ENCODE measurements at regions not wholly inside any gene's neighbourhood (a gene's known extent, or its start where the extent isn't known, plus 50 kb on each side); places are given as distances from the start of the nearest gene placed in this dataset.

GRCh38 chr13:106990594-106990993 lies 422.7 kb upstream of the ARGLU1 start:
- Mint-ChIP-seq H3K4me3 (no peak overlapping the region), H3K27me3 (no peaks in the 10 kb centered on the region), H3K9me3 (peaks cover 4% of the 10 kb centered on the region), H3K27ac (no peak overlapping the region), H3K36me3 (no peaks in the 10 kb centered on the region), H3K4me1 (ENCODE audit: low read depth) (no peaks in the 10 kb centered on the region)
- intact Hi-C loops (cut with micrococcal nuclease) = no loop called here
- DNase-seq = no peak
- ChIA-PET CTCF (no interaction called here), POLR2A (no interaction called here)

DNA sequence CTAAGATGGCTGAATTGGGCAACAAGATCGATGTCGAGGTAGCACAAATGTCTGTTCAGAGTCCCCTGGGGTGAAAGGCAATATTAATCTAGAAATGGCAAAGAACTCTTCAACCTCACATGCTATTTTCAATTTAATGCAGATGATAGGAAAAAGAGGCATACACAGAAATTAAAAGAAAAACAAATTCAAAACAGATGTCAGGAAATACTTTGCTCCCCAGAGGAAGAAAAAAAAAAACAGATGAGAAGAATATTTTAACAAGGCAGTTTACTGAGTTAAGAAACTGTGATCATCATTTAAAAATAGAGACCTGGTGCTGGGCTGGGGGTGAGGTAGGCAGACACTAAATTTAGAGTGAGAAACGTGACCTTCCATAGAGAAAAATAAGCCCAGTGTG lies 421.9 kb upstream of the ARGLU1 start:
- ChIA-PET POLR2A (no interaction called here), CTCF (no interaction called here)
- intact Hi-C loops (cut with micrococcal nuclease) = no loop called here
- Mint-ChIP-seq H3K4me3 (no peak overlapping the region), H3K27me3 (no peaks in the 10 kb centered on the region), H3K4me1 (ENCODE audit: low read depth) (no peaks in the 10 kb centered on the region), H3K36me3 (no peaks in the 10 kb centered on the region), H3K27ac (no peak overlapping the region), H3K9me3 (peaks cover 4% of the 10 kb centered on the region)
- DNase-seq = no peak

DNA sequence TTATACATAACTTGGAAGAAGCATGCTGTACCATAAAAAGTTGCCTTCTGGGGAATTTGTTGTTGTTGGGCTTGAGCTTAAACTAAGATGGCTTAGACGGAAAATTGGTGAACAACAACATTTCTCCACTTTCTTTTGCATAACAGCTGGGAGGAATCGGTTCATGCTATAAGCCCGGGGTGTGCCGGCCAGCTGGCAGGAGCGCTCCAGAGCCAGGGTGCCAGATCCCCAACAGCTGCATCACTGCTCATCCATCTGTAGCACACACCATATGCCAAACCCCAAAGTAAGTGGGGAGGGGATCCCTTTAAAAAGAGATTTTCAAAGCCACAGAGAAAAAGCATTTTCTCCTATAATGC lies 419.5 kb upstream of the ARGLU1 start:
- Mint-ChIP-seq H3K27me3 (no peaks in the 10 kb centered on the region), H3K27ac (no peak overlapping the region), H3K9me3 (no peaks in the 10 kb centered on the region), H3K4me1 (ENCODE audit: low read depth) (no peaks in the 10 kb centered on the region), H3K4me3 (no peak overlapping the region), H3K36me3 (no peaks in the 10 kb centered on the region)
- ChIA-PET POLR2A (no interaction called here), CTCF (no interaction called here)
- DNase-seq = no peak
- intact Hi-C loops (cut with micrococcal nuclease) = no loop called here

DNA sequence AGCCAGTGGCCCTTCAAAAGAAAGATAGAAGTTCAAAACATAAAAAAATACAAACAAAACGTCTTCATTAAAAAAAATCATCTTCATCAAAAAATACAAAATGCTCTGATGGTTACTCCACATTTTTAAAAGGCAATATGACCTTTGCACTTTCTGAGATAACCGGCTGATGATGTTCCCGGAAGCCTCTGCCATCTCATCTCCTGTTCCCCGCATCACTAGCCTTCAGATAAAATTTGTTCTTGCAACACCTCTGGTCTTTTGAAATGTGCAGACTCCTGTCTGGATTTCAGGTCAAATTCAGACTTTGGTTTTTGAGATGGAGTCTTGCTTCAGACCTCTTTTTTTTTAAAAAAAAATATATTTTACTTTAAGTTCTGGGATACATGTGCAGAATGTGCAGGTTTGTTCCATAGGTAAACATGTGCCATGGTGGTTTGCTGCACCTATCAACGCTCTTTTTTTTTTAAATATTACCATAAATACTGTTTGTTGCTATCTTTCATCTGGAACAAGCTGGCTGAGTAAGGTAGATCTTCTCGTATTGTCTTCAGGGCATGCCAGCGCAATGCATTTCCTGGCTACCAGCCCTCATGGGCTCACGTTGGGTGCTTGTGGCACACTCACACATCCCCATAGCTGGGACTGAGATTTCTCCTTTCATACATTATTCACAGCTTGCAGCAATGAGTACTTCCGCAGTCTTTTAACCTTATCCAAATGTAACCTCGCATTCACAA lies 418.9 kb upstream of the ARGLU1 start:
- no peak for DNase-seq
- H3K9me3 Mint-ChIP-seq = no peaks in the 10 kb centered on the region
- ChIA-PET POLR2A (no interaction called here), CTCF (no interaction called here)
- no peaks in the 10 kb centered on the region for H3K4me1 Mint-ChIP-seq (ENCODE audit: low read depth)
- H3K27ac Mint-ChIP-seq = no peak overlapping the region
- no peaks in the 10 kb centered on the region for H3K36me3 Mint-ChIP-seq
- no peak overlapping the region for H3K4me3 Mint-ChIP-seq
- intact Hi-C loops (cut with micrococcal nuclease) = no loop called here
- H3K27me3 Mint-ChIP-seq = no peaks in the 10 kb centered on the region

GRCh38 chr13:106986033-106986484 lies 418.1 kb upstream of the ARGLU1 start:
- intact Hi-C loops (cut with micrococcal nuclease) = no loop called here
- Mint-ChIP-seq H3K9me3 (no peaks in the 10 kb centered on the region), H3K4me3 (no peak overlapping the region), H3K36me3 (no peaks in the 10 kb centered on the region), H3K4me1 (ENCODE audit: low read depth) (no peaks in the 10 kb centered on the region), H3K27ac (no peak overlapping the region), H3K27me3 (no peaks in the 10 kb centered on the region)
- ChIA-PET POLR2A (no interaction called here), CTCF (no interaction called here)
- no peak for DNase-seq

GRCh38 chr13:106985481-106985880 lies 417.5 kb upstream of the ARGLU1 start:
- no peak overlapping the region for H3K4me3 Mint-ChIP-seq
- H3K4me1 Mint-ChIP-seq (ENCODE audit: low read depth) = no peaks in the 10 kb centered on the region
- CTCF ChIA-PET = no interaction called here
- H3K9me3 Mint-ChIP-seq = no peaks in the 10 kb centered on the region
- no peak for DNase-seq
- H3K27me3 Mint-ChIP-seq = no peaks in the 10 kb centered on the region
- intact Hi-C loops (cut with micrococcal nuclease) = no loop called here
- no peaks in the 10 kb centered on the region for H3K36me3 Mint-ChIP-seq
- no peak overlapping the region for H3K27ac Mint-ChIP-seq
- POLR2A ChIA-PET = no interaction called here

- no peaks in the 10 kb centered on the region for H3K4me1 Mint-ChIP-seq (ENCODE audit: low read depth)
- ChIA-PET CTCF (interaction anchor here (0.7 kb wide), 1 partner anchor 19 kb away, joined by 4 read pairs; no protein-coding TSS in a partner anchor), POLR2A (no interaction called here)
- no peak for DNase-seq
- intact Hi-C loops (cut with micrococcal nuclease) = no loop called here
- H3K27ac Mint-ChIP-seq = no peak overlapping the region
- no peaks in the 10 kb centered on the region for H3K36me3 Mint-ChIP-seq
- no peaks in the 10 kb centered on the region for H3K27me3 Mint-ChIP-seq
- H3K9me3 Mint-ChIP-seq = no peaks in the 10 kb centered on the region
- no peak overlapping the region for H3K4me3 Mint-ChIP-seq
These were observed 413.1 kb upstream of the ARGLU1 start for GRCh38 chr13:106981051-106981450.

GRCh38 chr13:106967391-106967790 lies 399.5 kb upstream of the ARGLU1 start:
- Mint-ChIP-seq H3K9me3 (no peaks in the 10 kb centered on the region), H3K27me3 (no peaks in the 10 kb centered on the region), H3K27ac (no peak overlapping the region), H3K4me1 (ENCODE audit: low read depth) (no peaks in the 10 kb centered on the region), H3K36me3 (no peaks in the 10 kb centered on the region), H3K4me3 (no peak overlapping the region)
- ChIA-PET POLR2A (no interaction called here), CTCF (no interaction called here)
- intact Hi-C loops (cut with micrococcal nuclease) = no loop called here
- DNase-seq = no peak

DNA sequence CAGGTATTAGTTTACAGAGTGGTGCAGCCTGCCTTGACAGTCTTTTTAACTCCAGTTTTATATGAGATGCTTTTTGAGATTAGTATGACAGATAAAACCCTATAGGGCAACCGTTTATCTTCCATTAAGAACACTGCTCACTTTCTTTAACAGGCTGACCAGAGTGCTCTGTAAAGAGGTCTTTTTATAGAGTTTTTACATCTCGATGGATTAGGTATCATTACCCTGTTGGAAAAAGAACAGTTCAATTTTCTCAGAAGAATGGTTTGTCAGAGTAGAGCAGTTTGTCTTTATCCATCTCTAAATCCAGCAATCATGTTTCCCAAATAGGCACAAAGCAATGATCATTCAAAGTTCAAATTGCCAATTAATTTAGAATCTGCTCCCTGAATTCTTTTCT lies 395.2 kb upstream of the ARGLU1 start:
- DNase-seq = no peak
- CTCF ChIA-PET = no interaction called here
- Mint-ChIP-seq H3K27ac (no peak overlapping the region), H3K9me3 (no peaks in the 10 kb centered on the region), H3K27me3 (no peaks in the 10 kb centered on the region), H3K4me3 (no peak overlapping the region), H3K4me1 (ENCODE audit: low read depth) (no peaks in the 10 kb centered on the region), H3K36me3 (no peaks in the 10 kb centered on the region)
- POLR2A ChIA-PET = no interaction called here
- intact Hi-C loops (cut with micrococcal nuclease) = no loop called here

DNA sequence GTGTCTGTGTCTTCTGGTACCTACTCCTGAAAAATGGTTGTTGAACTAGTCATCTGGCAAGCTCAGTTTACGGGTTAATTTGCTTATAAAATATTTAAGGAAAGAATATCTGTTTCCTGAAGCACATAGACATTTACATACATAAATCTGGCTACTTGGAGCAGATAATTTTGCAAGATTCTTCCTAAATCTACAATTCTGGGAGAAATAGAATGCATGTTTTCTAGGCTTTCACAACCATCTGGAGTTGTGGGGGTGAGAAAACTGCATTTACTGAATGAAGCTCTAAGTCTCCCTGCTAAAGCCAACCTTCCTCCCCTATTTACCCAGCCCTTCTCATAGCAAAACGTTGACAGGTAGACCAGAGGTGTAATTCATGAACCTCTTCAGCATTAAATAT lies 393.7 kb upstream of the ARGLU1 start:
- H3K4me1 Mint-ChIP-seq (ENCODE audit: low read depth) = no peaks in the 10 kb centered on the region
- intact Hi-C loops (cut with micrococcal nuclease) = no loop called here
- H3K36me3 Mint-ChIP-seq = no peaks in the 10 kb centered on the region
- ChIA-PET POLR2A (no interaction called here), CTCF (no interaction called here)
- no peak overlapping the region for H3K4me3 Mint-ChIP-seq
- H3K27me3 Mint-ChIP-seq = no peaks in the 10 kb centered on the region
- DNase-seq = no peak
- no peak overlapping the region for H3K27ac Mint-ChIP-seq
- H3K9me3 Mint-ChIP-seq = no peaks in the 10 kb centered on the region

GRCh38 chr13:106961216-106961615 lies 393.3 kb upstream of the ARGLU1 start:
- Mint-ChIP-seq H3K36me3 (no peaks in the 10 kb centered on the region), H3K27me3 (no peaks in the 10 kb centered on the region), H3K27ac (no peak overlapping the region), H3K9me3 (no peaks in the 10 kb centered on the region), H3K4me1 (ENCODE audit: low read depth) (no peaks in the 10 kb centered on the region), H3K4me3 (no peak overlapping the region)
- no peak for DNase-seq
- ChIA-PET CTCF (no interaction called here), POLR2A (no interaction called here)
- intact Hi-C loops (cut with micrococcal nuclease) = no loop called here

- peaks cover 2% of the 10 kb centered on the region for H3K27me3 Mint-ChIP-seq
- CTCF ChIA-PET = no interaction called here
- H3K27ac Mint-ChIP-seq = no peak overlapping the region
- DNase-seq = no peak
- H3K4me1 Mint-ChIP-seq (ENCODE audit: low read depth) = no peaks in the 10 kb centered on the region
- POLR2A ChIA-PET = no interaction called here
- peaks cover 5% of the 10 kb centered on the region for H3K9me3 Mint-ChIP-seq
- H3K4me3 Mint-ChIP-seq = no peak overlapping the region
- intact Hi-C loops (cut with micrococcal nuclease) = no loop called here
- no peaks in the 10 kb centered on the region for H3K36me3 Mint-ChIP-seq
These were observed 390.7 kb upstream of the ARGLU1 start for GRCh38 chr13:106958621-106959048.

- no peak overlapping the region for H3K27ac Mint-ChIP-seq
- CTCF ChIA-PET = no interaction called here
- H3K36me3 Mint-ChIP-seq = no peaks in the 10 kb centered on the region
- H3K27me3 Mint-ChIP-seq = peaks cover 3% of the 10 kb centered on the region
- intact Hi-C loops (cut with micrococcal nuclease) = no loop called here
- H3K4me1 Mint-ChIP-seq (ENCODE audit: low read depth) = no peaks in the 10 kb centered on the region
- POLR2A ChIA-PET = no interaction called here
- H3K4me3 Mint-ChIP-seq = no peak overlapping the region
- H3K9me3 Mint-ChIP-seq = no peaks in the 10 kb centered on the region
- DNase-seq = no peak
These were observed 374.6 kb upstream of the ARGLU1 start for GRCh38 chr13:106942563-106942962.

Measured in activated CD4-positive, alpha-beta memory T cell treated with anti-CD3 and anti-CD28 coated beads for 36 hours (primary cell).